ENCODE measurements at regions not wholly inside any gene's neighbourhood (a gene's known extent, or its start where the extent isn't known, plus 50 kb on each side); places are given as distances from the start of the nearest gene placed in this dataset.
"Not testable (repeated sequence)": the region's sequence is repeated elsewhere in the genome, so short reads cannot be mapped to it uniquely, and the experiment has no call there.

GRCh38 chr10:121355161-121355560, 243.1 kb downstream of the FGFR2 start:
- DNase-seq (ENCODE audit: extremely low read depth, low read depth) = no peak

- no peak for DNase-seq (ENCODE audit: extremely low read depth, low read depth)
Observed at GRCh38 chr10:121356183-121356582, 242.1 kb downstream of the FGFR2 start.

- DNase-seq (ENCODE audit: extremely low read depth, low read depth) = no peak
Observed at GRCh38 chr10:121357401-121357800, 240.8 kb downstream of the FGFR2 start.

GRCh38 chr10:121362026-121362425, 236.2 kb downstream of the FGFR2 start:
- no peak for DNase-seq (ENCODE audit: extremely low read depth, low read depth)

- DNase-seq (ENCODE audit: extremely low read depth, low read depth) = no peak
Observed at GRCh38 chr10:121365566-121365965, 232.7 kb downstream of the FGFR2 start.

GRCh38 chr10:121368347-121369025, 229.8 kb downstream of the FGFR2 start:
- no peak for DNase-seq (ENCODE audit: extremely low read depth, low read depth)

GRCh38 chr10:121369616-121370015, 228.6 kb downstream of the FGFR2 start:
- no peak for DNase-seq (ENCODE audit: extremely low read depth, low read depth)

- no peak for DNase-seq (ENCODE audit: extremely low read depth, low read depth)
Observed at GRCh38 chr10:121371836-121372235, 226.4 kb downstream of the FGFR2 start.

- DNase-seq (ENCODE audit: extremely low read depth, low read depth) = no peak
Observed at GRCh38 chr10:121373411-121373810, 224.8 kb downstream of the FGFR2 start.

GRCh38 chr10:121374121-121374520, 224.1 kb downstream of the FGFR2 start:
- DNase-seq (ENCODE audit: extremely low read depth, low read depth) = no peak

- no peak for DNase-seq (ENCODE audit: extremely low read depth, low read depth)
Observed at GRCh38 chr10:121375172-121375571, 223.1 kb downstream of the FGFR2 start.

GRCh38 chr10:121378251-121378801, 219.9 kb downstream of the FGFR2 start:
- no peak for DNase-seq (ENCODE audit: extremely low read depth, low read depth)

GRCh38 chr10:121379013-121379412, 219.2 kb downstream of the FGFR2 start:
- no peak for DNase-seq (ENCODE audit: extremely low read depth, low read depth)

GRCh38 chr10:121380211-121380610, 218.0 kb downstream of the FGFR2 start:
- DNase-seq (ENCODE audit: extremely low read depth, low read depth) = no peak

- not testable (repeated sequence) for DNase-seq (ENCODE audit: extremely low read depth, low read depth)
Observed at GRCh38 chr10:121382029-121382520, 216.2 kb downstream of the FGFR2 start.

- no peak for DNase-seq (ENCODE audit: extremely low read depth, low read depth)
Observed at GRCh38 chr10:121385136-121385535, 213.1 kb downstream of the FGFR2 start.

- no peak for DNase-seq (ENCODE audit: extremely low read depth, low read depth)
Observed at GRCh38 chr10:121392657-121393056, 205.6 kb downstream of the FGFR2 start.

GRCh38 chr10:121393522-121393921, 204.7 kb downstream of the FGFR2 start:
- no peak for DNase-seq (ENCODE audit: extremely low read depth, low read depth)

- not testable (repeated sequence) for DNase-seq (ENCODE audit: extremely low read depth, low read depth)
Observed at GRCh38 chr10:121400507-121400906, 197.7 kb downstream of the FGFR2 start.

GRCh38 chr10:121403527-121403926, 194.7 kb downstream of the FGFR2 start:
- no peak for DNase-seq (ENCODE audit: extremely low read depth, low read depth)

- DNase-seq (ENCODE audit: extremely low read depth, low read depth) = no peak
Observed at GRCh38 chr10:121404611-121405010, 193.6 kb downstream of the FGFR2 start.

- DNase-seq (ENCODE audit: extremely low read depth, low read depth) = no peak
Observed at GRCh38 chr10:121405096-121405495, 193.1 kb downstream of the FGFR2 start.
